Ishikawa (cell line): ENCODE measurements at regions not wholly inside any gene's neighbourhood (a gene's known extent, or its start where the extent isn't known, plus 50 kb on each side); places are given as distances from the start of the nearest gene placed in this dataset.

ENCODE experiments used
- MAX ChIP-seq: IDR thresholded peaks from 2 replicates; pipeline ENCODE4 v1.6.1; 2012
- RAD21 ChIP-seq: IDR thresholded peaks from 2 replicates; pipeline ENCODE4 v1.6.1; 2012; ENCODE audit warnings: low read depth
- YY1 ChIP-seq: IDR thresholded peaks from 2 replicates; pipeline ENCODE4 v1.6.1; 2012; ENCODE audit warnings: low read depth

- TF ChIP-seq RAD21 (no peak), MAX (no peak), YY1 (no peak)
Observed at GRCh38 chr2:21836261-21836660, 712.5 kb downstream of the TDRD15 start.
